Neural cell (in vitro differentiated cells): ENCODE measurements at regions not wholly inside any gene's neighbourhood (a gene's known extent, or its start where the extent isn't known, plus 50 kb on each side); places are given as distances from the start of the nearest gene placed in this dataset.

Experiments
- EP300 ChIP-seq: fragments of 450-650 bp; conservative IDR thresholded peaks from 2 replicates; pipeline ENCODE4 v1.6.1; 2014; ENCODE audit warnings: antibody characterized with exemption, mild to moderate bottlenecking, moderate library complexity; ENCODE audit not compliant: poor library complexity, severe bottlenecking
- EZH2 ChIP-seq: fragments of 200-600, 300-800 bp; shearing (Covaris generic), sonication (generic); IDR thresholded peaks from 2 replicates; pipeline ENCODE4 v1.6.1; 2014; ENCODE audit warnings: antibody characterized with exemption, low read length, borderline replicate concordance, mild to moderate bottlenecking; ENCODE audit not compliant: insufficient read depth, poor library complexity, severe bottlenecking
- MXI1 ChIP-seq: fragments of 450-650 bp; conservative IDR thresholded peaks from 2 replicates; pipeline ENCODE4 v1.6.1; 2014; ENCODE audit warnings: antibody characterized with exemption, mild to moderate bottlenecking; ENCODE audit not compliant: poor library complexity, severe bottlenecking
- POLR2AphosphoS5 ChIP-seq: IDR thresholded peaks from 2 replicates; pipeline ENCODE4 v1.6.1; 2012
- RAD21 ChIP-seq: fragments of 450-650 bp; conservative IDR thresholded peaks from 2 replicates; pipeline ENCODE4 v1.6.1; 2014; ENCODE audit warnings: antibody characterized with exemption, mild to moderate bottlenecking, moderate library complexity
- SMC3 ChIP-seq: fragments of 450-650 bp; conservative IDR thresholded peaks from 2 replicates; pipeline ENCODE4 v1.6.1; 2014; ENCODE audit warnings: antibody characterized with exemption, mild to moderate bottlenecking, moderate library complexity; ENCODE audit not compliant: poor library complexity
- TAF1 ChIP-seq: IDR thresholded peaks from 2 replicates; pipeline ENCODE4 v1.6.1; 2012; ENCODE audit warnings: low read depth
- TF ChIP-seq, protein P1 (sequence below): fragments of 450-650 bp; IDR thresholded peaks from 2 replicates; pipeline ENCODE4 v1.5.1; 2014; ENCODE audit warnings: antibody characterized with exemption, mild to moderate bottlenecking, moderate library complexity; ENCODE audit not compliant: poor library complexity, severe bottlenecking
- TF ChIP-seq, protein P2 (sequence below): IDR thresholded peaks from 2 replicates; pipeline ENCODE4 v1.6.1; 2012; ENCODE audit warnings: borderline replicate concordance

- TF ChIP-seq EP300 (no peak), EZH2 (no peak), TAF1 (no peak), SMC3 (no peak), POLR2AphosphoS5 (no peak), RAD21 (no peak), MXI1 (no peak)
- TF ChIP-seq, protein P1, sequence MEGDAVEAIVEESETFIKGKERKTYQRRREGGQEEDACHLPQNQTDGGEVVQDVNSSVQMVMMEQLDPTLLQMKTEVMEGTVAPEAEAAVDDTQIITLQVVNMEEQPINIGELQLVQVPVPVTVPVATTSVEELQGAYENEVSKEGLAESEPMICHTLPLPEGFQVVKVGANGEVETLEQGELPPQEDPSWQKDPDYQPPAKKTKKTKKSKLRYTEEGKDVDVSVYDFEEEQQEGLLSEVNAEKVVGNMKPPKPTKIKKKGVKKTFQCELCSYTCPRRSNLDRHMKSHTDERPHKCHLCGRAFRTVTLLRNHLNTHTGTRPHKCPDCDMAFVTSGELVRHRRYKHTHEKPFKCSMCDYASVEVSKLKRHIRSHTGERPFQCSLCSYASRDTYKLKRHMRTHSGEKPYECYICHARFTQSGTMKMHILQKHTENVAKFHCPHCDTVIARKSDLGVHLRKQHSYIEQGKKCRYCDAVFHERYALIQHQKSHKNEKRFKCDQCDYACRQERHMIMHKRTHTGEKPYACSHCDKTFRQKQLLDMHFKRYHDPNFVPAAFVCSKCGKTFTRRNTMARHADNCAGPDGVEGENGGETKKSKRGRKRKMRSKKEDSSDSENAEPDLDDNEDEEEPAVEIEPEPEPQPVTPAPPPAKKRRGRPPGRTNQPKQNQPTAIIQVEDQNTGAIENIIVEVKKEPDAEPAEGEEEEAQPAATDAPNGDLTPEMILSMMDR: no peak
- TF ChIP-seq, protein P2, sequence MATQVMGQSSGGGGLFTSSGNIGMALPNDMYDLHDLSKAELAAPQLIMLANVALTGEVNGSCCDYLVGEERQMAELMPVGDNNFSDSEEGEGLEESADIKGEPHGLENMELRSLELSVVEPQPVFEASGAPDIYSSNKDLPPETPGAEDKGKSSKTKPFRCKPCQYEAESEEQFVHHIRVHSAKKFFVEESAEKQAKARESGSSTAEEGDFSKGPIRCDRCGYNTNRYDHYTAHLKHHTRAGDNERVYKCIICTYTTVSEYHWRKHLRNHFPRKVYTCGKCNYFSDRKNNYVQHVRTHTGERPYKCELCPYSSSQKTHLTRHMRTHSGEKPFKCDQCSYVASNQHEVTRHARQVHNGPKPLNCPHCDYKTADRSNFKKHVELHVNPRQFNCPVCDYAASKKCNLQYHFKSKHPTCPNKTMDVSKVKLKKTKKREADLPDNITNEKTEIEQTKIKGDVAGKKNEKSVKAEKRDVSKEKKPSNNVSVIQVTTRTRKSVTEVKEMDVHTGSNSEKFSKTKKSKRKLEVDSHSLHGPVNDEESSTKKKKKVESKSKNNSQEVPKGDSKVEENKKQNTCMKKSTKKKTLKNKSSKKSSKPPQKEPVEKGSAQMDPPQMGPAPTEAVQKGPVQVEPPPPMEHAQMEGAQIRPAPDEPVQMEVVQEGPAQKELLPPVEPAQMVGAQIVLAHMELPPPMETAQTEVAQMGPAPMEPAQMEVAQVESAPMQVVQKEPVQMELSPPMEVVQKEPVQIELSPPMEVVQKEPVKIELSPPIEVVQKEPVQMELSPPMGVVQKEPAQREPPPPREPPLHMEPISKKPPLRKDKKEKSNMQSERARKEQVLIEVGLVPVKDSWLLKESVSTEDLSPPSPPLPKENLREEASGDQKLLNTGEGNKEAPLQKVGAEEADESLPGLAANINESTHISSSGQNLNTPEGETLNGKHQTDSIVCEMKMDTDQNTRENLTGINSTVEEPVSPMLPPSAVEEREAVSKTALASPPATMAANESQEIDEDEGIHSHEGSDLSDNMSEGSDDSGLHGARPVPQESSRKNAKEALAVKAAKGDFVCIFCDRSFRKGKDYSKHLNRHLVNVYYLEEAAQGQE: no peak
Measured at GRCh38 chr9:3742586-3742985, 216.8 kb upstream of the RFX3 start.
